ENCODE measurements at regions not wholly inside any gene's neighbourhood (a gene's known extent, or its start where the extent isn't known, plus 50 kb on each side); places are given as distances from the start of the nearest gene placed in this dataset.

GRCh38 chr2:126823951-126824350 is 74.7 kb upstream of the TEX51 start:
- no peak for TF ChIP-seq EZH2 (IDR thresholded peaks at IDR 0.05; ENCODE audit: low read depth)
- TF ChIP-seq CTCF (conservative IDR thresholded peaks at IDR 0.05), result no peak

Measured in PC-9 (cell line).